A549 (cell line): ENCODE measurements at regions not wholly inside any gene's neighbourhood (a gene's known extent, or its start where the extent isn't known, plus 50 kb on each side); places are given as distances from the start of the nearest gene placed in this dataset.

Experiments used
- ATAC-seq, 2 experiments: fragments of 200-7000 bp in 1 of 2; fragments of >200 bp in 1 of 2; cut with Nextera tagmentation in 1 of 2; cut with Tn5 transposase in 1 of 2; 3 replicates each; pipeline versions ENCODE4 v1.8.0 to v1.9.1; 2018 to 2020; ENCODE audit warnings: mild to moderate bottlenecking in 1 of 2, moderate library complexity in 1 of 2
- CTCF ChIA-PET: fragments of 300-600 bp; sonication (Branson Sonifier 250); formaldehyde crosslinking; extraction: SDS; loops from one replicate; lab custom pipeline; 2021; ENCODE audit warnings: antibody characterized with exemption, inconsistent platforms; lab: Yijun Ruan, JAX
- POLR2A ChIA-PET: fragments of 350-600 bp; formaldehyde crosslinking; extraction: SDS; loops from one replicate; lab custom pipeline; 2021; ENCODE audit warnings: antibody characterized with exemption, inconsistent platforms; lab: Yijun Ruan, JAX
- DNase-seq, 2 experiments: peaks; one replicate each; pipeline versions ENCODE4 v3.0.0 to v3.0.0-alpha.2; 2011 to 2016; ENCODE audit warnings: low read depth in 1 of 2, low spot score in 1 of 2
- FAIRE-seq: peaks from 2 replicates; lab custom pipeline; 2011; peaks lifted over from hg19 to GRCh38; lab: Jason Lieb, UNC
- H3K27ac ChIP-seq, 2 experiments: fragments of >200 bp; sonication (Bioruptor Twin); formaldehyde crosslinking; 3 replicates each; pipeline ENCODE4 v1.5.1; 2016 to 2017
- H3K4me1 ChIP-seq: fragments of >200 bp; sonication (Bioruptor Twin); formaldehyde crosslinking; 3 replicates; pipeline ENCODE4 v1.6.1; 2016
- H3K4me2 ChIP-seq: fragments of >200 bp; sonication (Bioruptor Twin); formaldehyde crosslinking; 3 replicates; pipeline ENCODE4 v1.6.1; 2016
- H3K4me3 ChIP-seq: fragments of >200 bp; sonication (Bioruptor Twin); formaldehyde crosslinking; 3 replicates; pipeline ENCODE4 v1.5.1; 2016
- H3K9me3 ChIP-seq: fragments of >200 bp; sonication (Bioruptor Twin); formaldehyde crosslinking; 3 replicates; pipeline ENCODE4 v1.6.1; 2016
- BHLHE40 ChIP-seq: IDR thresholded peaks from 2 replicates; pipeline ENCODE4 v1.6.1; 2012; ENCODE audit warnings: low read depth, low read length, inconsistent platforms
- CBX8 ChIP-seq: fragments of 200-600 bp; sonication (generic); IDR thresholded peaks from 2 replicates; pipeline ENCODE4 v1.6.1; 2016
- CEBPB ChIP-seq, 2 experiments: fragments of >200 bp in 1 of 2; sonication (Bioruptor Twin) in 1 of 2; formaldehyde crosslinking in 1 of 2; IDR thresholded peaks; 2 replicates each; pipeline ENCODE4 v1.6.1; 2012 to 2016
- CHD2 ChIP-seq: fragments of 150-350 bp; IDR thresholded peaks from 2 replicates; pipeline ENCODE4 v1.6.1; 2014; ENCODE audit warnings: low read length; ENCODE audit not compliant: partially characterized antibody
- EP300 ChIP-seq, 2 experiments: fragments of >200 bp; sonication (Bioruptor Twin); formaldehyde crosslinking; IDR thresholded peaks; 2 replicates in 1 of 2; 3 replicates in 1 of 2; pipeline ENCODE4 v1.6.1; 2016 to 2017
- FOSB ChIP-seq: fragments of 250-450 bp; sonication (Bioruptor Pico); IDR thresholded peaks from 2 replicates; pipeline ENCODE4 v1.5.0; 2020; ENCODE audit warnings: mild to moderate bottlenecking, moderate library complexity
- FOXS1 ChIP-seq: fragments of 250-450 bp; sonication (Bioruptor Pico); IDR thresholded peaks from 2 replicates; pipeline ENCODE4 v1.5.0; 2020; ENCODE audit warnings: mild to moderate bottlenecking, moderate library complexity
- GATA3 ChIP-seq: IDR thresholded peaks from 2 replicates; pipeline ENCODE4 v1.6.1; 2012; ENCODE audit warnings: borderline replicate concordance
- HOXB13 ChIP-seq: fragments of 250-450 bp; sonication (Bioruptor Pico); IDR thresholded peaks from 2 replicates; pipeline ENCODE4 v1.5.0; 2020; ENCODE audit warnings: low read depth, mild to moderate bottlenecking, moderate library complexity
- HOXB5 ChIP-seq: fragments of 250-450 bp; sonication (Bioruptor Pico); IDR thresholded peaks from 2 replicates; pipeline ENCODE4 v1.5.0; 2020; ENCODE audit warnings: mild to moderate bottlenecking, moderate library complexity
- MAX ChIP-seq: IDR thresholded peaks from 2 replicates; pipeline ENCODE4 v1.6.1; 2012
- MAZ ChIP-seq: fragments of 150-350 bp; IDR thresholded peaks from 2 replicates; pipeline ENCODE4 v1.6.1; 2014; ENCODE audit warnings: antibody characterized with exemption, low read depth, low read length, borderline replicate concordance
- NFE2L2 ChIP-seq: fragments of 150-350 bp; conservative IDR thresholded peaks from 2 replicates; pipeline ENCODE4 v1.6.1; 2014; ENCODE audit warnings: low read length
- NPAS2 ChIP-seq: fragments of 250-450 bp; sonication (Bioruptor Pico); IDR thresholded peaks from 2 replicates; pipeline ENCODE4 v1.8.0; 2022; ENCODE audit warnings: mild to moderate bottlenecking, moderate library complexity, borderline replicate concordance
- NR3C1 ChIP-seq: fragments of >200 bp; sonication (Bioruptor Twin); formaldehyde crosslinking; IDR thresholded peaks from 3 replicates; pipeline ENCODE4 v1.6.1; 2017
- REST ChIP-seq: fragments of 200-600 bp; sonication (generic); IDR thresholded peaks from 2 replicates; pipeline ENCODE4 v1.6.1; 2016; ENCODE audit warnings: antibody characterized with exemption, mild to moderate bottlenecking, moderate library complexity
- RFX5 ChIP-seq: fragments of 450-650 bp; IDR thresholded peaks from 2 replicates; pipeline ENCODE4 v1.7.1; 2014; ENCODE audit warnings: antibody characterized with exemption, mild to moderate bottlenecking, moderate library complexity
- SREBF2 ChIP-seq: fragments of 450-650 bp; IDR thresholded peaks from 2 replicates; pipeline ENCODE4 v1.6.1; 2014; ENCODE audit warnings: mild to moderate bottlenecking, moderate library complexity
- ZC3H11A ChIP-seq: fragments of 450-650 bp; IDR thresholded peaks from 2 replicates; pipeline ENCODE4 v1.6.1; 2014; ENCODE audit warnings: antibody characterized with exemption, mild to moderate bottlenecking
- WGBS: methylation state at CpG from one replicate; pipeline ENCODE4 v1.1.6; 2017; ENCODE audit errors: missing lambda C conversion rate; 5-methylcytosine and 5-hydroxymethylcytosine counted together
- TF ChIP-seq, protein P1 (sequence below): IDR thresholded peaks from 2 replicates; pipeline ENCODE4 v1.6.1; 2012
- TF ChIP-seq, protein P2 (sequence below): fragments of 250-450 bp; sonication (Bioruptor Pico); IDR thresholded peaks from 2 replicates; pipeline ENCODE4 v1.5.0; 2020; ENCODE audit warnings: low read depth, mild to moderate bottlenecking, moderate library complexity
- TF ChIP-seq, protein P3 (sequence below): fragments of >200 bp; sonication (Bioruptor Twin); formaldehyde crosslinking; IDR thresholded peaks from 2 replicates; pipeline ENCODE4 v1.6.1; 2016
- TF ChIP-seq, protein P4 (sequence below): fragments of >200 bp; sonication (Bioruptor Twin); formaldehyde crosslinking; IDR thresholded peaks from 3 replicates; pipeline ENCODE4 v1.6.1; 2016
- TF ChIP-seq, protein P5 (sequence below): fragments of 150-350 bp; IDR thresholded peaks from 2 replicates; pipeline ENCODE4 v1.6.1; 2014; ENCODE audit warnings: low read depth, mild to moderate bottlenecking, low read length

DNA sequence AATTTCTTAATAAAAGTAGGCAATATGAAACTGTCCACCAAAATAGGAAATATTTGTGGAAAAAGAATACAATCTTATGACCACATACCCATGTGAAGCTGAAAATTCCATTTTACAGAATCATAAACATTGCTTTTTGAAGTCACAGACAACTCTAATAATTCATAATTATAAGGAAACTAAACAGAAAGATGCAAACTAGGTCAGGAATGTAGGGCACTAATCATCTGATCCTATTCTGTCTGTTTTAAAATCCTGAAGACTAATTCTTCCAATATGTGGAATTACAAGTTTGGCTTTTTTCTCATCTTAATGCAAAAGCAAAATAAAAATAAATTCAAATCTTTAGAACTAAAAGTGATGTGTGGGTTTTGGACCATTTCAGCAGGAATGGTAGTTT, 528.6 kb downstream of the LTN1 start:
- POLR2A ChIA-PET: no interaction called here
- CTCF ChIA-PET: no interaction called here
- no peaks in the 10 kb centered on the region for H3K4me1 ChIP-seq
- no peak overlapping the region for H3K4me2 ChIP-seq
- no peak overlapping the region for H3K4me3 ChIP-seq
- DNase-seq (no peak), FAIRE-seq (no peak), ATAC-seq (no peak)
- no peak overlapping the region for H3K27ac ChIP-seq
- TF ChIP-seq, protein P1, sequence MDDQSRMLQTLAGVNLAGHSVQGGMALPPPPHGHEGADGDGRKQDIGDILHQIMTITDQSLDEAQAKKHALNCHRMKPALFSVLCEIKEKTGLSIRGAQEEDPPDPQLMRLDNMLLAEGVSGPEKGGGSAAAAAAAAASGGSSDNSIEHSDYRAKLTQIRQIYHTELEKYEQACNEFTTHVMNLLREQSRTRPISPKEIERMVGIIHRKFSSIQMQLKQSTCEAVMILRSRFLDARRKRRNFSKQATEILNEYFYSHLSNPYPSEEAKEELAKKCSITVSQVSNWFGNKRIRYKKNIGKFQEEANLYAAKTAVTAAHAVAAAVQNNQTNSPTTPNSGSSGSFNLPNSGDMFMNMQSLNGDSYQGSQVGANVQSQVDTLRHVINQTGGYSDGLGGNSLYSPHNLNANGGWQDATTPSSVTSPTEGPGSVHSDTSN: no peak
- no peak for TF ChIP-seq FOXS1 (CRISPR knock-in tag)
- TF ChIP-seq REST: no peak
- TF ChIP-seq NPAS2 (CRISPR knock-in tag): no peak
- H3K9me3 ChIP-seq: no peaks in the 10 kb centered on the region

GRCh38 chr21:28459193-28459592, 533.5 kb downstream of the LTN1 start:
- ChIA-PET POLR2A (no interaction called here), CTCF (no interaction called here)
- Histone ChIP-seq H3K4me3 (no peak overlapping the region), H3K4me2 (no peak overlapping the region), H3K27ac (no peak overlapping the region), H3K9me3 (no peaks in the 10 kb centered on the region), H3K4me1 (no peaks in the 10 kb centered on the region)
- WGBS: 0% methylated on average over 1 of the region's 2 CpGs
- no peak for FAIRE-seq
- TF ChIP-seq, protein P2, sequence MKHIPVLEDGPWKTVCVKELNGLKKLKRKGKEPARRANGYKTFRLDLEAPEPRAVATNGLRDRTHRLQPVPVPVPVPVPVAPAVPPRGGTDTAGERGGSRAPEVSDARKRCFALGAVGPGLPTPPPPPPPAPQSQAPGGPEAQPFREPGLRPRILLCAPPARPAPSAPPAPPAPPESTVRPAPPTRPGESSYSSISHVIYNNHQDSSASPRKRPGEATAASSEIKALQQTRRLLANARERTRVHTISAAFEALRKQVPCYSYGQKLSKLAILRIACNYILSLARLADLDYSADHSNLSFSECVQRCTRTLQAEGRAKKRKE (CRISPR knock-in tag): no peak
- no peak for TF ChIP-seq CHD2
- no peak for TF ChIP-seq CEBPB (IDR thresholded peaks at IDR 0.05)
- no peak for TF ChIP-seq BHLHE40
- no peak for TF ChIP-seq HOXB13 (CRISPR knock-in tag)
- no peak for TF ChIP-seq SREBF2
- TF ChIP-seq EP300 (IDR thresholded peaks at IDR 0.05): no peak
- no peak for TF ChIP-seq HOXB5 (CRISPR knock-in tag)
- TF ChIP-seq GATA3: no peak
- TF ChIP-seq ZC3H11A: no peak
- TF ChIP-seq MAX: no peak
- TF ChIP-seq NR3C1: no peak
- no peak for TF ChIP-seq RFX5
- no peak for TF ChIP-seq FOSB (CRISPR knock-in tag)
- TF ChIP-seq, protein P3, sequence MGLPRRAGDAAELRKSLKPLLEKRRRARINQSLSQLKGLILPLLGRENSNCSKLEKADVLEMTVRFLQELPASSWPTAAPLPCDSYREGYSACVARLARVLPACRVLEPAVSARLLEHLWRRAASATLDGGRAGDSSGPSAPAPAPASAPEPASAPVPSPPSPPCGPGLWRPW: no peak
- TF ChIP-seq, protein P4, sequence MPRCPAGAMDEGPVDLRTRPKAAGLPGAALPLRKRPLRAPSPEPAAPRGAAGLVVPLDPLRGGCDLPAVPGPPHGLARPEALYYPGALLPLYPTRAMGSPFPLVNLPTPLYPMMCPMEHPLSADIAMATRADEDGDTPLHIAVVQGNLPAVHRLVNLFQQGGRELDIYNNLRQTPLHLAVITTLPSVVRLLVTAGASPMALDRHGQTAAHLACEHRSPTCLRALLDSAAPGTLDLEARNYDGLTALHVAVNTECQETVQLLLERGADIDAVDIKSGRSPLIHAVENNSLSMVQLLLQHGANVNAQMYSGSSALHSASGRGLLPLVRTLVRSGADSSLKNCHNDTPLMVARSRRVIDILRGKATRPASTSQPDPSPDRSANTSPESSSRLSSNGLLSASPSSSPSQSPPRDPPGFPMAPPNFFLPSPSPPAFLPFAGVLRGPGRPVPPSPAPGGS: no peak
- TF ChIP-seq MAZ: no peak
- no peak for TF ChIP-seq NFE2L2
- no peak for TF ChIP-seq CBX8
- TF ChIP-seq, protein P5, sequence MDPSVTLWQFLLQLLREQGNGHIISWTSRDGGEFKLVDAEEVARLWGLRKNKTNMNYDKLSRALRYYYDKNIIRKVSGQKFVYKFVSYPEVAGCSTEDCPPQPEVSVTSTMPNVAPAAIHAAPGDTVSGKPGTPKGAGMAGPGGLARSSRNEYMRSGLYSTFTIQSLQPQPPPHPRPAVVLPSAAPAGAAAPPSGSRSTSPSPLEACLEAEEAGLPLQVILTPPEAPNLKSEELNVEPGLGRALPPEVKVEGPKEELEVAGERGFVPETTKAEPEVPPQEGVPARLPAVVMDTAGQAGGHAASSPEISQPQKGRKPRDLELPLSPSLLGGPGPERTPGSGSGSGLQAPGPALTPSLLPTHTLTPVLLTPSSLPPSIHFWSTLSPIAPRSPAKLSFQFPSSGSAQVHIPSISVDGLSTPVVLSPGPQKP: no peak
- no peak for ATAC-seq
- DNase-seq: no peak
